NB4 (cell line): ENCODE measurements at regions not wholly inside any gene's neighbourhood (a gene's known extent, or its start where the extent isn't known, plus 50 kb on each side); places are given as distances from the start of the nearest gene placed in this dataset.

Source experiments
- DNase-seq: peaks from one replicate; pipeline ENCODE4 v3.0.0; 2010; ENCODE audit warnings: low read depth
- H3K4me3 ChIP-seq: one replicate; pipeline ENCODE4 v1.5.1; 2011; ENCODE audit warnings: mild to moderate bottlenecking, low read depth, low read length, moderate library complexity
- MAX ChIP-seq: IDR thresholded peaks from 2 replicates; pipeline ENCODE4 v1.6.1; 2011; ENCODE audit warnings: low read depth, low read length
- MYC ChIP-seq: IDR thresholded peaks from 2 replicates; pipeline ENCODE4 v1.6.1; 2011; ENCODE audit warnings: low read depth, low read length
- POLR2A ChIP-seq: IDR thresholded peaks from 2 replicates; pipeline ENCODE4 v1.6.1; 2011; ENCODE audit warnings: mild to moderate bottlenecking; ENCODE audit not compliant: insufficient read length; ENCODE audit errors: extremely low read depth
- TF ChIP-seq, protein P1 (sequence below): IDR thresholded peaks from one replicate; pipeline ENCODE4 v1.5.1; 2012; ENCODE audit warnings: low read depth, low read length

- TF ChIP-seq POLR2A (no peak), MAX (no peak), MYC (no peak)
- TF ChIP-seq, protein P1, sequence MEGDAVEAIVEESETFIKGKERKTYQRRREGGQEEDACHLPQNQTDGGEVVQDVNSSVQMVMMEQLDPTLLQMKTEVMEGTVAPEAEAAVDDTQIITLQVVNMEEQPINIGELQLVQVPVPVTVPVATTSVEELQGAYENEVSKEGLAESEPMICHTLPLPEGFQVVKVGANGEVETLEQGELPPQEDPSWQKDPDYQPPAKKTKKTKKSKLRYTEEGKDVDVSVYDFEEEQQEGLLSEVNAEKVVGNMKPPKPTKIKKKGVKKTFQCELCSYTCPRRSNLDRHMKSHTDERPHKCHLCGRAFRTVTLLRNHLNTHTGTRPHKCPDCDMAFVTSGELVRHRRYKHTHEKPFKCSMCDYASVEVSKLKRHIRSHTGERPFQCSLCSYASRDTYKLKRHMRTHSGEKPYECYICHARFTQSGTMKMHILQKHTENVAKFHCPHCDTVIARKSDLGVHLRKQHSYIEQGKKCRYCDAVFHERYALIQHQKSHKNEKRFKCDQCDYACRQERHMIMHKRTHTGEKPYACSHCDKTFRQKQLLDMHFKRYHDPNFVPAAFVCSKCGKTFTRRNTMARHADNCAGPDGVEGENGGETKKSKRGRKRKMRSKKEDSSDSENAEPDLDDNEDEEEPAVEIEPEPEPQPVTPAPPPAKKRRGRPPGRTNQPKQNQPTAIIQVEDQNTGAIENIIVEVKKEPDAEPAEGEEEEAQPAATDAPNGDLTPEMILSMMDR, result no peak
- DNase-seq, result no peak
- H3K4me3 ChIP-seq, result no peak overlapping the region
These were observed 437.5 kb downstream of the KLF12 start for GRCh38 chr13:73696713-73697112.

- H3K4me3 ChIP-seq, result no peak overlapping the region
- TF ChIP-seq, protein P1, result no peak
- TF ChIP-seq POLR2A, result no peak
- no peak for DNase-seq
These were observed 437.9 kb downstream of the KLF12 start for GRCh38 chr13:73696271-73696670.

GRCh38 chr13:73695325-73695724 lies 438.9 kb downstream of the KLF12 start:
- DNase-seq, result no peak
- H3K4me3 ChIP-seq, result no peak overlapping the region
- no peak for TF ChIP-seq POLR2A
- TF ChIP-seq MYC, result no peak

DNA sequence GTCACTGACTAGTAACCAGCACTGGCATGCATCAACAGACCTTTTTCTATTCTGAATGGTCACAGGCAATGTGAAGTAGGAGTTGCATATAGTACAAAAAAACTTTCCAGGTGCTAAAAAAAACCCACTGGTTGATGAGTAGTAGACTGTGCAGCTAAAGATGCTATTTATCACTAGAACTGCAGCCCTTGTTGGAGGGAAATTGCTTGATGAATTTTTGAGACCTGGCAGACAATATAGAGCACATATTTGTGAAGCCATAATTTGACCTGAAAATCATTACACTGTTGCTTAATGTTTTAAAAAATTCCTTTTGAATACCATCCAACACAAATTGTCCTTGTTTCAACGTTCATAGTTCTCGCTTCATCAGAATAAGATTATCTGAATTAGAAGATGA lies 441.0 kb downstream of the KLF12 start:
- H3K4me3 ChIP-seq, result no peak overlapping the region
- DNase-seq, result no peak
- TF ChIP-seq POLR2A (no peak), MYC (no peak), MAX (no peak)
- TF ChIP-seq, protein P1, result no peak

- H3K4me3 ChIP-seq, result no peak overlapping the region
- DNase-seq, result no peak
- no peak for TF ChIP-seq MAX
- TF ChIP-seq POLR2A, result no peak
- TF ChIP-seq, protein P1, result no peak
- no peak for TF ChIP-seq MYC
These were observed 442.3 kb downstream of the KLF12 start for GRCh38 chr13:73691891-73692290.

- H3K4me3 ChIP-seq, result no peak overlapping the region
- DNase-seq, result no peak
- TF ChIP-seq MAX (no peak), POLR2A (no peak), MYC (no peak)
These were observed 446.3 kb downstream of the KLF12 start for GRCh38 chr13:73687929-73688328.

DNA sequence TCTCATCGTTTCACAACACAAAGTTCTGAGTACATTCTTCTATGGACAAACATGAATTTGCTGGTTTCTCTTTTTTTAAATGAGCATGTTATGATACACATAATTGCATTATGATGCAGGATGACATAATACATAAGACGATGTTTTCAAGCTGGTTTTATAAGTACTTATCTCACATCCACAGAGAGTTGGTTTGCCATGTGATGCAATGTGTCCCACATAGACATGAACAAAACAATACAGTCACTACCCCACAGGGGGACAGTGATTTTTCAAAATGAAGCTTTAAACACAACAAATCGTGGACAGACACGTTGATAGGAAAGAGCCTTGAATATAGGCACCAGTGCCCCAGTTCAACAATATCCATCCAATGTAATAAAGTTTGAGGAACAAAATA lies 447.1 kb downstream of the KLF12 start:
- no peak overlapping the region for H3K4me3 ChIP-seq
- DNase-seq, result no peak
- TF ChIP-seq MYC (no peak), POLR2A (no peak), MAX (no peak)
- TF ChIP-seq, protein P1, result no peak
